Stomach (tissue), 8 donors: ENCODE measurements at regions not wholly inside any gene's neighbourhood (a gene's known extent, or its start where the extent isn't known, plus 50 kb on each side); places are given as distances from the start of the nearest gene placed in this dataset.
A peak's percentile ranks its signal among the peaks of the same experiment; 100 is the strongest.

Experiments used
- DNase-seq, 2 donors: peaks; one replicate each; pipeline versions ENCODE4 v3.0.0 to v3.0.0-alpha.2; 2013 to 2019
- H3K27ac ChIP-seq, 5 donors: fragments of 200-600 bp in 4 of 5; sonication (generic) in 4 of 5; one replicate each; pipeline ENCODE4 v1.5.1; 2013 to 2019; ENCODE audit warnings: mild to moderate bottlenecking in 1 of 5, moderate library complexity in 1 of 5
- H3K27me3 ChIP-seq, 3 donors: fragments of 200-600 bp; sonication (generic); one replicate each; pipeline ENCODE4 v1.5.1; 2017 to 2019; ENCODE audit warnings: mixed run types in 1 of 3
- H3K36me3 ChIP-seq, 4 donors: fragments of 200-600 bp; sonication (generic); 1 replicate in 3 of 4; 2 replicates in 1 of 4; pipeline ENCODE4 v1.5.1; 2016 to 2019
- H3K4me1 ChIP-seq, 4 donors: fragments of 200-600 bp; sonication (generic); one replicate each; pipeline ENCODE4 v1.5.1; 2016 to 2019
- H3K4me3 ChIP-seq, 4 donors: fragments of 200-600 bp; sonication (generic) in 3 of 4; one replicate each; pipeline ENCODE4 v1.5.1; 2016 to 2019; ENCODE audit warnings: mild to moderate bottlenecking in 1 of 4
- H3K9me3 ChIP-seq, 4 donors: fragments of 200-600 bp; sonication (generic); one replicate each; pipeline ENCODE4 v1.5.1; 2016 to 2019
- CTCF ChIP-seq, 7 experiments: fragments of 450-650 bp in 4 of 7; fragments of 200-600 bp in 3 of 7; sonication (generic) in 3 of 7; IDR thresholded peaks; one replicate each; pipeline ENCODE4 v1.5.1; 2016 to 2019; ENCODE audit warnings: antibody characterized with exemption in 7 of 7, control low read depth in 2 of 7, mild to moderate bottlenecking in 1 of 7
- EP300 ChIP-seq: sonication (generic); formaldehyde crosslinking; IDR thresholded peaks from one replicate; pipeline ENCODE4 v1.6.1; 2017; ENCODE audit warnings: antibody characterized with exemption
- POLR2A ChIP-seq, 4 donors: fragments of 450-650 bp; IDR thresholded peaks; one replicate each; pipeline ENCODE4 v1.6.1; 2016; ENCODE audit warnings: antibody characterized with exemption in 4 of 4, control low read depth in 2 of 4, mild to moderate bottlenecking in 1 of 4, moderate library complexity in 1 of 4
- POLR2AphosphoS5 ChIP-seq, 3 donors: sonication (generic); formaldehyde crosslinking; IDR thresholded peaks; one replicate each; pipeline ENCODE4 v1.6.1; 2016; ENCODE audit warnings: antibody characterized with exemption in 3 of 3
- WGBS, 5 donors: extraction: QIAGEN DNeasy Blood & Tissue Kit in 3 of 5; methylation state at CpG; one replicate each; pipeline versions ENCODE4 v1.1.5 to v1.1.7; 2013 to 2018; 5-methylcytosine and 5-hydroxymethylcytosine counted together
- intact Hi-C: fragments of 100-400 bp; cut with DNase I; formaldehyde crosslinking; loops from one replicate; pipeline ENCODE4 v1.15.1; 2023; ENCODE audit warnings: low total_unique reads
- donor health status: healthy with polysubstance abuse.
- donor health status: Bipolar disorder and iron deficiency.
- donor health status: healthy.

- WGBS, 5 donors, result 89 to 96% (median 92%) methylated on average over 4 of the region's 4 CpGs
- H3K9me3 ChIP-seq, result no peaks in the 10 kb centered on the region
- H3K4me1 ChIP-seq, result no peaks in the 10 kb centered on the region
- intact Hi-C loops, result no loop called here
- TF ChIP-seq POLR2AphosphoS5 (IDR thresholded peaks at IDR 0.05) (no peak), EP300 (no peak), POLR2A (IDR thresholded peaks at IDR 0.05) (no peak), CTCF (IDR thresholded peaks at IDR 0.05) (no peak)
- peaks cover 0 to 2% (median 0%) of the 10 kb centered on the region in 3 donors for H3K27me3 ChIP-seq
- H3K36me3 ChIP-seq, result no peaks in the 10 kb centered on the region
- H3K4me3 ChIP-seq, result no peak overlapping the region
- H3K27ac ChIP-seq, result no peak overlapping the region
- no peak for DNase-seq
Measured at GRCh38 chr3:14283813-14284438, 105.3 kb downstream of the LSM3 start.

- H3K9me3 ChIP-seq, result no peaks in the 10 kb centered on the region
- intact Hi-C loops, result no loop called here
- H3K27ac ChIP-seq, result no peak overlapping the region
- TF ChIP-seq POLR2A (IDR thresholded peaks at IDR 0.05), result no peak
- no peak for TF ChIP-seq POLR2AphosphoS5 (IDR thresholded peaks at IDR 0.05)
- WGBS, 5 donors, result 81 to 86% (median 84%) methylated on average over 15 of the region's 15 CpGs
- H3K27me3 ChIP-seq, result no peaks in the 10 kb centered on the region
- no peak overlapping the region for H3K4me3 ChIP-seq
- DNase-seq, result no peak
- no peaks in the 10 kb centered on the region for H3K36me3 ChIP-seq
- peaks cover 0 to 8% (median 4%) of the 10 kb centered on the region in 4 donors for H3K4me1 ChIP-seq
Measured at GRCh38 chr3:14284694-14285547, 106.3 kb downstream of the LSM3 start.

GRCh38 chr3:14285548-14285925, 106.9 kb downstream of the LSM3 start:
- peak in 1 of 2 donors; percentile 65 for DNase-seq
- intact Hi-C loops, result no loop called here
- Histone ChIP-seq H3K4me3 (no peak overlapping the region), H3K36me3 (no peaks in the 10 kb centered on the region), H3K4me1 (peaks cover 0 to 12% (median 4%) of the 10 kb centered on the region in 4 donors), H3K27ac (no peak overlapping the region), H3K9me3 (no peaks in the 10 kb centered on the region), H3K27me3 (no peaks in the 10 kb centered on the region)
- 75 to 82% (median 78%) methylated on average over 4 of the region's 4 CpGs for WGBS, 5 donors
- TF ChIP-seq CTCF (IDR thresholded peaks at IDR 0.05), result no peak

- WGBS, 5 donors, result 65 to 84% (median 79%) methylated on average over 7 of the region's 7 CpGs
- no peaks in the 10 kb centered on the region for H3K27me3 ChIP-seq
- DNase-seq, result no peak
- no peaks in the 10 kb centered on the region for H3K36me3 ChIP-seq
- H3K4me1 ChIP-seq, result peaks cover 0 to 12% (median 4%) of the 10 kb centered on the region in 4 donors
- TF ChIP-seq POLR2A (IDR thresholded peaks at IDR 0.05) (no peak), CTCF (IDR thresholded peaks at IDR 0.05) (no peak), EP300 (no peak), POLR2AphosphoS5 (IDR thresholded peaks at IDR 0.05) (no peak)
- intact Hi-C loops, result no loop called here
- no peaks in the 10 kb centered on the region for H3K9me3 ChIP-seq
- H3K27ac ChIP-seq, result no peak overlapping the region
- H3K4me3 ChIP-seq, result no peak overlapping the region
Measured at GRCh38 chr3:14286887-14287500, 108.4 kb downstream of the LSM3 start.
